H1 (cell line): ENCODE measurements at regions not wholly inside any gene's neighbourhood (a gene's known extent, or its start where the extent isn't known, plus 50 kb on each side); places are given as distances from the start of the nearest gene placed in this dataset.

Experiments
- CTCF ChIA-PET: fragments of 300-600 bp; sonication (Branson Sonifier 250); formaldehyde crosslinking; loops from one replicate; lab custom pipeline; 2021; ENCODE audit not compliant: partially characterized antibody; lab: Charles Lee
- POLR2A ChIA-PET: fragments of 300-600 bp; sonication (Branson Sonifier 250); formaldehyde crosslinking; loops from one replicate; lab custom pipeline; 2021; ENCODE audit warnings: inconsistent platforms; ENCODE audit not compliant: partially characterized antibody; lab: Charles Lee
- DNase-seq, 2 experiments: peaks; one replicate each; pipeline versions ENCODE4 v3.0.0 to v3.0.0-alpha.2; 2010 to 2022; ENCODE audit warnings: low spot score in 2 of 2, low read depth in 1 of 2, mixed read lengths in 1 of 2
- FAIRE-seq: peaks from 2 replicates; lab custom pipeline; 2011; peaks lifted over from hg19 to GRCh38; lab: Jason Lieb, UNC
- H2AFZ ChIP-seq: 2 replicates; pipeline ENCODE4 v1.8.1; 2012; ENCODE audit warnings: low read length, inconsistent platforms
- H2AK5ac ChIP-seq: 2 replicates; pipeline ENCODE4 v1.6.1; 2013; ENCODE audit warnings: low read depth, low read length
- H2BK120ac ChIP-seq: replicated peaks from 2 replicates; pipeline ENCODE3; 2013; ENCODE audit warnings: low read depth, low read length, inconsistent platforms
- H2BK12ac ChIP-seq: 2 replicates; pipeline ENCODE4 v1.6.1; 2013; ENCODE audit warnings: low read depth, low read length
- H2BK15ac ChIP-seq: 2 replicates; pipeline ENCODE4 v1.6.1; 2013; ENCODE audit warnings: low read length
- H2BK20ac ChIP-seq: 2 replicates; pipeline ENCODE4 v1.6.1; 2013; ENCODE audit warnings: low read length
- H2BK5ac ChIP-seq: 2 replicates; pipeline ENCODE4 v1.6.1; 2013; ENCODE audit warnings: low read depth, low read length
- H3K14ac ChIP-seq: 2 replicates; pipeline ENCODE4 v1.6.1; 2013; ENCODE audit warnings: inconsistent platforms; ENCODE audit not compliant: insufficient read length
- H3K18ac ChIP-seq: 2 replicates; pipeline ENCODE4 v1.6.1; 2013; ENCODE audit warnings: low read length; ENCODE audit errors: extremely low read depth
- H3K23ac ChIP-seq: 2 replicates; pipeline ENCODE4 v1.6.1; 2013; ENCODE audit warnings: inconsistent platforms; ENCODE audit not compliant: insufficient read length
- H3K23me2 ChIP-seq: 2 replicates; pipeline ENCODE4 v1.6.1; 2013; ENCODE audit warnings: low read depth, low read length
- H3K27ac ChIP-seq: 2 replicates; pipeline ENCODE4 v1.6.1; 2011; ENCODE audit warnings: low read depth, low read length, inconsistent platforms
- H3K27me3 ChIP-seq, 4 experiments: replicated peaks in 1 of 4; 1 replicate in 1 of 4; 2 replicates in 3 of 4; pipeline versions ENCODE4 v1.6.1 to v1.8.1; 2011 to 2013; ENCODE audit warnings: low read length in 3 of 4, mild to moderate bottlenecking in 3 of 4, inconsistent platforms in 2 of 4, mixed read lengths in 2 of 4, moderate library complexity in 1 of 4; ENCODE audit not compliant: control insufficient read depth in 3 of 4, insufficient read depth in 3 of 4; ENCODE audit errors: extremely low read depth in 1 of 4
- H3K36me3 ChIP-seq, 4 experiments: 2 replicates each; pipeline versions ENCODE4 v1.6.1 to v1.8.1; 2011 to 2013; ENCODE audit warnings: mild to moderate bottlenecking in 4 of 4, low read length in 3 of 4, moderate library complexity in 2 of 4, control low read depth in 1 of 4, inconsistent platforms in 1 of 4; ENCODE audit not compliant: insufficient read depth in 4 of 4, control insufficient read depth in 2 of 4
- H3K4ac ChIP-seq: replicated peaks from 2 replicates; pipeline ENCODE3; 2013; ENCODE audit warnings: low read length, low read depth, mixed read lengths, inconsistent platforms; ENCODE audit not compliant: insufficient read length
- H3K4me1 ChIP-seq, 4 experiments: replicated peaks in 1 of 4; 1 replicate in 1 of 4; 2 replicates in 3 of 4; pipeline versions ENCODE4 v1.6.1 to v1.8.1; 2011 to 2013; ENCODE audit warnings: low read length in 3 of 4, inconsistent platforms in 2 of 4, mixed read lengths in 1 of 4; ENCODE audit not compliant: insufficient read depth in 4 of 4, control insufficient read depth in 3 of 4
- H3K4me2 ChIP-seq, 2 experiments: 2 replicates each; pipeline versions ENCODE4 v1.6.1 to v1.8.1; 2011 to 2013; ENCODE audit warnings: low read depth in 2 of 2, low read length in 2 of 2, control low read depth in 1 of 2, inconsistent platforms in 1 of 2, mild to moderate bottlenecking in 1 of 2; ENCODE audit not compliant: insufficient read depth in 1 of 2
- H3K4me3 ChIP-seq, 4 experiments: fragments of 200-600, 300-600 bp in 1 of 4; sonication (generic), shearing (Covaris generic), sonication (Bioruptor Twin) in 1 of 4; 2 replicates each; pipeline versions ENCODE4 v1.5.1 to v1.8.1; 2011 to 2016; ENCODE audit warnings: low read length in 4 of 4, low read depth in 3 of 4, control low read depth in 2 of 4, inconsistent platforms in 2 of 4, mild to moderate bottlenecking in 2 of 4, mixed read lengths in 1 of 4, moderate library complexity in 1 of 4; ENCODE audit not compliant: insufficient read depth in 2 of 4; ENCODE audit errors: extremely low read depth in 1 of 4
- H3K56ac ChIP-seq: replicated peaks from 2 replicates; pipeline ENCODE3; 2013; ENCODE audit warnings: low read depth, mild to moderate bottlenecking, mixed read lengths, low read length, inconsistent platforms; ENCODE audit not compliant: insufficient read length
- H3K79me1 ChIP-seq: 2 replicates; pipeline ENCODE4 v1.6.1; 2013; ENCODE audit warnings: low read depth, low read length, control low read depth
- H3K79me2 ChIP-seq, 2 experiments: 2 replicates each; pipeline versions ENCODE4 v1.6.1 to v1.8.1; 2012 to 2013; ENCODE audit warnings: low read length in 2 of 2, mild to moderate bottlenecking in 2 of 2, inconsistent platforms in 1 of 2; ENCODE audit not compliant: insufficient read depth in 2 of 2, control insufficient read depth in 1 of 2
- H3K9ac ChIP-seq, 4 experiments: replicated peaks in 1 of 4; 1 replicate in 1 of 4; 2 replicates in 3 of 4; pipeline versions ENCODE4 v1.6.1 to v1.8.1; 2011 to 2013; ENCODE audit warnings: low read depth in 3 of 4, low read length in 3 of 4, control low read depth in 2 of 4, mild to moderate bottlenecking in 2 of 4, moderate library complexity in 2 of 4, inconsistent platforms in 1 of 4; ENCODE audit errors: extremely low read depth in 1 of 4
- H3K9me3 ChIP-seq, 2 experiments: 2 replicates each; pipeline versions ENCODE4 v1.6.1 to v1.8.1; 2012 to 2013; ENCODE audit warnings: mild to moderate bottlenecking in 2 of 2, moderate library complexity in 2 of 2, control low read depth in 1 of 2, inconsistent platforms in 1 of 2, low read depth in 1 of 2, low read length in 1 of 2, mixed read lengths in 1 of 2; ENCODE audit not compliant: insufficient read depth in 2 of 2
- H4K20me1 ChIP-seq, 2 experiments: replicated peaks in 1 of 2; 2 replicates each; pipeline versions ENCODE3 to v1.8.1; 2011 to 2013; ENCODE audit warnings: inconsistent platforms in 2 of 2, low read length in 2 of 2, mild to moderate bottlenecking in 1 of 2; ENCODE audit not compliant: insufficient read depth in 2 of 2, control insufficient read depth in 1 of 2
- H4K5ac ChIP-seq: 2 replicates; pipeline ENCODE4 v1.6.1; 2013; ENCODE audit warnings: low read length, low read depth, mixed read lengths, inconsistent platforms; ENCODE audit not compliant: insufficient read length
- H4K8ac ChIP-seq: 2 replicates; pipeline ENCODE4 v1.8.0; 2013; ENCODE audit warnings: mild to moderate bottlenecking, moderate library complexity, low read length, inconsistent platforms; ENCODE audit not compliant: insufficient read depth; ENCODE audit errors: extremely low read depth
- H4K91ac ChIP-seq: replicated peaks from 2 replicates; pipeline ENCODE3; 2013; ENCODE audit warnings: low read length, mixed read lengths, inconsistent platforms; ENCODE audit not compliant: insufficient read length
- BRCA1 ChIP-seq: IDR thresholded peaks from 2 replicates; pipeline ENCODE4 v1.6.1; 2012; ENCODE audit warnings: low read depth, low read length, improper control_type of control experiment
- JUN ChIP-seq: IDR thresholded peaks from 2 replicates; pipeline ENCODE4 v1.6.1; 2011; ENCODE audit warnings: low read depth, mild to moderate bottlenecking, improper control_type of control experiment, low read length
- RAD21 ChIP-seq, 2 experiments: IDR thresholded peaks in 1 of 2; conservative IDR thresholded peaks in 1 of 2; 2 replicates each; pipeline ENCODE4 v1.6.1; 2011; ENCODE audit warnings: low read depth in 2 of 2, low read length in 2 of 2, improper control_type of control experiment in 1 of 2, inconsistent platforms in 1 of 2, mild to moderate bottlenecking in 1 of 2, moderate library complexity in 1 of 2
- SIRT6 ChIP-seq: IDR thresholded peaks from one replicate; pipeline ENCODE4 v1.7.1; 2012; ENCODE audit warnings: low read length, inconsistent platforms
- WGBS, 2 experiments: shearing (Covaris generic) in 1 of 2; methylation state at CpG; one replicate each; pipeline versions ENCODE4 v1.1.6 to v1.1.7; 2013 to 2015; ENCODE audit warnings: low lambda C conversion rate in 2 of 2, mixed read lengths in 2 of 2, inconsistent platforms in 1 of 2, low coverage in 1 of 2, missing lambda C conversion rate in 1 of 2; ENCODE audit not compliant: insufficient replicate concordance in 2 of 2, insufficient coverage in 1 of 2, insufficient read length in 1 of 2; ENCODE audit errors: extremely low coverage in 1 of 2, missing lambda C conversion rate in 1 of 2; 5-methylcytosine and 5-hydroxymethylcytosine counted together

GRCh38 chr9:115964710-115965347 lies 188.8 kb upstream of the PAPPA start:
- no peaks in the 10 kb centered on the region for H3K79me1 ChIP-seq
- H4K20me1 ChIP-seq = no peaks in the 10 kb centered on the region
- no peaks in the 10 kb centered on the region for H3K36me3 ChIP-seq
- no peak overlapping the region for H3K18ac ChIP-seq
- H4K8ac ChIP-seq = no peak overlapping the region
- H3K4me1 ChIP-seq = no peaks in the 10 kb centered on the region
- no peak overlapping the region for H2BK20ac ChIP-seq
- no peak overlapping the region for H2AK5ac ChIP-seq
- no peak overlapping the region for H2BK12ac ChIP-seq
- no peak overlapping the region for H3K4ac ChIP-seq
- peaks cover 22 to 23% of the 10 kb centered on the region in 2 experiments for H3K9me3 ChIP-seq
- ChIA-PET POLR2A (no interaction called here), CTCF (no interaction called here)
- no peak overlapping the region for H2BK120ac ChIP-seq
- H2BK15ac ChIP-seq = no peak overlapping the region
- no peak overlapping the region for H3K27ac ChIP-seq
- H4K91ac ChIP-seq = no peak overlapping the region
- no peak overlapping the region for H3K23ac ChIP-seq
- no peak overlapping the region for H3K9ac ChIP-seq
- no peak overlapping the region for H3K56ac ChIP-seq
- no peaks in the 10 kb centered on the region for H3K79me2 ChIP-seq
- H3K14ac ChIP-seq = no peak overlapping the region
- 89% methylated on average over 3 of the region's 3 CpGs; no CpG with 5 or more reads in 1 of the 2 experiments for WGBS, 2 experiments
- no peak overlapping the region for H3K4me3 ChIP-seq
- no peaks in the 10 kb centered on the region for H3K27me3 ChIP-seq
- no peak overlapping the region for H2BK5ac ChIP-seq
- H3K23me2 ChIP-seq = no peaks in the 10 kb centered on the region
- no peak overlapping the region for H2AFZ ChIP-seq
- FAIRE-seq (no peak), DNase-seq (no peak)
- no peak overlapping the region for H3K4me2 ChIP-seq
- H4K5ac ChIP-seq = no peak overlapping the region
- no peak for TF ChIP-seq JUN
- no peak for TF ChIP-seq BRCA1
- TF ChIP-seq SIRT6 = no peak
- TF ChIP-seq RAD21 (IDR thresholded peaks at IDR 0.05 in 1 of 2, conservative IDR thresholded peaks at IDR 0.05 in 1 of 2; ENCODE audit: low read depth in 2 of 2, low read length in 2 of 2) = no peak
